ENCODE measurements at regions not wholly inside any gene's neighbourhood (a gene's known extent, or its start where the extent isn't known, plus 50 kb on each side); places are given as distances from the start of the nearest gene placed in this dataset.
"Not testable (repeated sequence)": the region's sequence is repeated elsewhere in the genome, so short reads cannot be mapped to it uniquely, and the experiment has no call there.

- DNase-seq (ENCODE audit: low spot score); CTCF ChIA-PET; POLR2A ChIA-PET; H3K27me3 Mint-ChIP-seq (ENCODE audit: low read depth); H3K4me1 Mint-ChIP-seq; H3K27ac Mint-ChIP-seq; H3K36me3 Mint-ChIP-seq; H3K4me3 Mint-ChIP-seq; ATAC-seq: not testable (repeated sequence)
- H3K9me3 Mint-ChIP-seq: peaks cover 15% of the 10 kb centered on the region
These were observed 52.9 kb upstream of the CSF1 start for GRCh38 chr1:109857702-109858101.

GRCh38 chr1:109855986-109856385 lies 54.7 kb upstream of the CSF1 start:
- peaks cover 26% of the 10 kb centered on the region for H3K9me3 Mint-ChIP-seq
- H3K27ac Mint-ChIP-seq; DNase-seq (ENCODE audit: low spot score); H3K36me3 Mint-ChIP-seq; H3K27me3 Mint-ChIP-seq (ENCODE audit: low read depth); H3K4me3 Mint-ChIP-seq; ATAC-seq; POLR2A ChIA-PET; CTCF ChIA-PET; H3K4me1 Mint-ChIP-seq: not testable (repeated sequence)

GRCh38 chr1:109853972-109854371 lies 56.7 kb upstream of the CSF1 start:
- peaks cover 21% of the 10 kb centered on the region for H3K9me3 Mint-ChIP-seq
- POLR2A ChIA-PET, H3K4me1 Mint-ChIP-seq: not testable (repeated sequence)

GRCh38 chr1:109852221-109853015 lies 58.2 kb upstream of the CSF1 start:
- H3K27ac Mint-ChIP-seq; H3K36me3 Mint-ChIP-seq; ATAC-seq; H3K4me3 Mint-ChIP-seq; POLR2A ChIA-PET; DNase-seq (ENCODE audit: low spot score); H3K4me1 Mint-ChIP-seq; H3K27me3 Mint-ChIP-seq (ENCODE audit: low read depth): not testable (repeated sequence)
- CTCF ChIA-PET: interaction anchor here (2.3 kb wide), 1 partner anchor 132 kb away, joined by 8 read pairs; the partner anchor contains the start of gene AHCYL1
- H3K9me3 Mint-ChIP-seq: peaks cover 13% of the 10 kb centered on the region

More at GRCh38 chr1:109853972-109854371, 56.7 kb upstream of the CSF1 start:
- H3K36me3 Mint-ChIP-seq; ATAC-seq; H3K27ac Mint-ChIP-seq; DNase-seq (ENCODE audit: low spot score); H3K27me3 Mint-ChIP-seq (ENCODE audit: low read depth); CTCF ChIA-PET; H3K4me3 Mint-ChIP-seq: not testable (repeated sequence)

- POLR2A ChIA-PET: no interaction called here
- Mint-ChIP-seq H3K9me3 (peaks cover 13% of the 10 kb centered on the region), H3K27me3 (ENCODE audit: low read depth) (no peaks in the 10 kb centered on the region), H3K4me3 (no peak overlapping the region), H3K4me1 (no peaks in the 10 kb centered on the region), H3K27ac (no peak overlapping the region), H3K36me3 (no peaks in the 10 kb centered on the region; the same call in 1 of the 2 replicates)
- no peak for DNase-seq (ENCODE audit: low spot score)
- CTCF ChIA-PET: interaction anchor here (2.3 kb wide), 1 partner anchor 133 kb away, joined by 8 read pairs; the partner anchor contains the start of gene AHCYL1
- TF ChIP-seq USF2 (CRISPR knock-in tag; IDR thresholded peaks at IDR 0.05): no peak
- no peak for TF ChIP-seq FOXK1 (CRISPR knock-in tag; IDR thresholded peaks at IDR 0.05)
- TF ChIP-seq, protein P1, sequence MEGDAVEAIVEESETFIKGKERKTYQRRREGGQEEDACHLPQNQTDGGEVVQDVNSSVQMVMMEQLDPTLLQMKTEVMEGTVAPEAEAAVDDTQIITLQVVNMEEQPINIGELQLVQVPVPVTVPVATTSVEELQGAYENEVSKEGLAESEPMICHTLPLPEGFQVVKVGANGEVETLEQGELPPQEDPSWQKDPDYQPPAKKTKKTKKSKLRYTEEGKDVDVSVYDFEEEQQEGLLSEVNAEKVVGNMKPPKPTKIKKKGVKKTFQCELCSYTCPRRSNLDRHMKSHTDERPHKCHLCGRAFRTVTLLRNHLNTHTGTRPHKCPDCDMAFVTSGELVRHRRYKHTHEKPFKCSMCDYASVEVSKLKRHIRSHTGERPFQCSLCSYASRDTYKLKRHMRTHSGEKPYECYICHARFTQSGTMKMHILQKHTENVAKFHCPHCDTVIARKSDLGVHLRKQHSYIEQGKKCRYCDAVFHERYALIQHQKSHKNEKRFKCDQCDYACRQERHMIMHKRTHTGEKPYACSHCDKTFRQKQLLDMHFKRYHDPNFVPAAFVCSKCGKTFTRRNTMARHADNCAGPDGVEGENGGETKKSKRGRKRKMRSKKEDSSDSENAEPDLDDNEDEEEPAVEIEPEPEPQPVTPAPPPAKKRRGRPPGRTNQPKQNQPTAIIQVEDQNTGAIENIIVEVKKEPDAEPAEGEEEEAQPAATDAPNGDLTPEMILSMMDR (IDR thresholded peaks at IDR 0.05): no peak
- no peak for TF ChIP-seq ZNF232 (CRISPR knock-in tag; IDR thresholded peaks at IDR 0.05)
- no peak for TF ChIP-seq E2F4 (CRISPR knock-in tag; IDR thresholded peaks at IDR 0.05; ENCODE audit: borderline replicate concordance, low read depth)
- TF ChIP-seq ZNF317 (CRISPR knock-in tag; IDR thresholded peaks at IDR 0.05; ENCODE audit: borderline replicate concordance, low read depth): no peak
- TF ChIP-seq TEAD4 (CRISPR knock-in tag; IDR thresholded peaks at IDR 0.05): no peak
- TF ChIP-seq ZNF281 (CRISPR knock-in tag; IDR thresholded peaks at IDR 0.05): no peak
- no peak for TF ChIP-seq ZNF138 (CRISPR knock-in tag; conservative IDR thresholded peaks at IDR 0.05)
- TF ChIP-seq ZBTB21 (CRISPR knock-in tag; IDR thresholded peaks at IDR 0.05; ENCODE audit: borderline replicate concordance): no peak
- no peak for ATAC-seq
These were observed 59.8 kb upstream of the CSF1 start for GRCh38 chr1:109850827-109851226.
